Prostate gland (tissue), 2 donors: ENCODE measurements at regions not wholly inside any gene's neighbourhood (a gene's known extent, or its start where the extent isn't known, plus 50 kb on each side); places are given as distances from the start of the nearest gene placed in this dataset.

Source experiments
- CTCF ChIP-seq, 4 experiments: fragments of 200-600 bp in 2 of 4; fragments of 450-650 bp in 2 of 4; sonication (generic) in 2 of 4; IDR thresholded peaks; 1 replicate in 3 of 4; 2 replicates in 1 of 4; pipeline ENCODE4 v1.5.1; 2016 to 2019; ENCODE audit warnings: antibody characterized with exemption in 4 of 4, mild to moderate bottlenecking in 2 of 4, moderate library complexity in 2 of 4
- POLR2A ChIP-seq: fragments of 450-650 bp; IDR thresholded peaks from one replicate; pipeline ENCODE4 v1.6.1; 2016; ENCODE audit warnings: antibody characterized with exemption, mild to moderate bottlenecking

DNA sequence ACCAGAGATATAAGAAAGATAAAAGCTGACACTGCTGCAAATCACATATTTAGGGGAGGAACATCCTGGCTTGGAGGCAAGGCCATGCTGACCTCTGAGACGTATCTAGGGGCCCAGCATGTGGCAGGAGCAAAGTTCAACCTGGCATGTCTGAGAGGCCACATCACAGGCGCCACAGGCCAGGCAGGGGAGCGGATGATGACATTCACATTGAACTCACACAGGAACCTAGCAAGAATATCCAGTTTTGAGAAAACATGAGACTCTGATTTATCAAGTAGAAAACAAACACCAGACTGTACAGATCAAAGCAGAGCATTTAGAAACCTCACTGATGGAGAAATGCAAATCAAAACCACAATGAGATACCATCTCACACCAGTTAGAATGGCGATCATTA, 64.2 kb upstream of the STK32A start:
- TF ChIP-seq CTCF (IDR thresholded peaks at IDR 0.05) (no peak), POLR2A (no peak)
